ENCODE measurements at regions not wholly inside any gene's neighbourhood (a gene's known extent, or its start where the extent isn't known, plus 50 kb on each side); places are given as distances from the start of the nearest gene placed in this dataset.

DNA sequence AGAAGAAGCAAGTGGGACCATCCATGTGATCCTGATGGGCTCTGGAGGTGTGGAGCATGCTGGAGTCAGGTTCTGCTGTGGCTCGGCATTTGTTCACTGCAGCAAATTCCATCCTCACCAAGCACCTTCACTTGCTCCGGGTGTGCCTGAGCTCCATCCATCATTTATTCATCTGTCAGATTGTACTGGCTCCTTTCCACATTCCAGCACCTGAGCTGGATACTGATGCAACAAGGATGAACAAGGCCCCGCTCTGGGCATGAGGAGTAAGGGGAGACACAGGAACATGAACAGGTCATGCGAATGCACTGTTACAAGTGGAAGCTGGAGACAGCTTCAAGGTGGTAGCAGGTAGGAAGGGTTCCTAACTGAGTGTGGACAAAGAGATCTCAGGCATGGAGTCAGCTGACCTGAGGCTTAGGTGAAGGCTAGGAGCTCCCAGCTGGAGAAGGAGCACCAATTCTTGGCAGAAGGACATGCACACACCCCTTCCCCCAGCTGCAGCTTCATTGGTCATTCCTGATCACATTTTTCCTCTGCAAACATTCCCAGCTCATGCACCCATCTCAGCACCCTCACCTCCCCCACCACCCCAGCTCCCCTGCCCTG lies 133.7 kb upstream of the ZMIZ1 start:
- no peak for DNase-seq

DNA sequence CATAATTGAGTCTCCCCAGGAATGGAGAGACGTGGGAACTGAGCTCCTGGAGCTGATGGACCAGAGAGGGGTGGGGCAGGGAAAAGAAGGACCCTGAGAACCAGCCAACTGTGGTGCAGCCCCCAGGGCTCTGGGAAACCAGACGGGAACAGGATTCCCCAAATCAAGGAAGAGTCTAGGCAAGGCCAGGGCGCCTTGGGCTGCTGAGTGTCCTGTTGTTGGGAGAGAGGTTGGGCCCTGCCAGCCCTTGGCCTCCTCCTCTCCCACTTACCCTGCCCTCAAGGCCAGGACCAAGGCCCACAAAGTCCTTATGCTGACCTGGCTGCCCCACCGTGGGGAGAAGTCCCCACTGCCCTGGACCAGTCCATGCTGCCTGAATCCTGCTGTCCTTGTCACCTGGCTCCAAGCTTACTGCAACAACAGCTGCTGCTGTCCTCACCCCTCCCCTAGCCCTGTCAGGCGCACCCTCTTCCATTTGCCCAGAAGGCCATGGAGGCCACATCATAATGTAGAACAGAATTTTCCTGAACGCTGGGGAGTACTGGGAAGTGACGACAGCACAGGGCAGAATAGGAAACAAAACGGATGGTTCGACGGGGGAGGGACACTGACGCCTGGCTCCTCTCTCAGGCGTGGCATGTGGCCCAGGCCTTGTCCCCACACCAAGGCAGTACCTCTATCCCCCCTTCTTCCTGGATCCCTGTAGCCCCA lies 132.9 kb upstream of the ZMIZ1 start:
- no peak for DNase-seq

GRCh38 chr10:78936412-78937342 lies 132.1 kb upstream of the ZMIZ1 start:
- no peak for DNase-seq

DNA sequence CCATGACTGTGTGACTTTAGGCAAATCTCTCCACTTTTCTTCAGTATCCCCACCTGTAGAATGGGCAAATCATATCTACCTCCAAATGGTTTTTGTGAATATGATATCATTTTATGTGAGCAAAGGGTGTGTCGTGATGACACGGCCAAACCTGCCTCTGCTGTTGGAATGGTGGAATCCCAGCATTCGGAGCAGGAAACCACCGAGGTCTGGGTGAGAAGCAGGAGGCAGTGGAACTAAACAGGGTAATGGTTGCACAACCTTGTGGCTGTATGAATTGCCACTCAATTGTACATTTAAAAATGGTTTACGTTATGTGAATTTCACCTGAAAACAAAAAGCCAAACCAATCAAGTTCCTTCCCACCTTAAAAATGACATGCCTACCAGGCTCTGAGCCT lies 131.4 kb upstream of the ZMIZ1 start:
- no peak for DNase-seq

DNA sequence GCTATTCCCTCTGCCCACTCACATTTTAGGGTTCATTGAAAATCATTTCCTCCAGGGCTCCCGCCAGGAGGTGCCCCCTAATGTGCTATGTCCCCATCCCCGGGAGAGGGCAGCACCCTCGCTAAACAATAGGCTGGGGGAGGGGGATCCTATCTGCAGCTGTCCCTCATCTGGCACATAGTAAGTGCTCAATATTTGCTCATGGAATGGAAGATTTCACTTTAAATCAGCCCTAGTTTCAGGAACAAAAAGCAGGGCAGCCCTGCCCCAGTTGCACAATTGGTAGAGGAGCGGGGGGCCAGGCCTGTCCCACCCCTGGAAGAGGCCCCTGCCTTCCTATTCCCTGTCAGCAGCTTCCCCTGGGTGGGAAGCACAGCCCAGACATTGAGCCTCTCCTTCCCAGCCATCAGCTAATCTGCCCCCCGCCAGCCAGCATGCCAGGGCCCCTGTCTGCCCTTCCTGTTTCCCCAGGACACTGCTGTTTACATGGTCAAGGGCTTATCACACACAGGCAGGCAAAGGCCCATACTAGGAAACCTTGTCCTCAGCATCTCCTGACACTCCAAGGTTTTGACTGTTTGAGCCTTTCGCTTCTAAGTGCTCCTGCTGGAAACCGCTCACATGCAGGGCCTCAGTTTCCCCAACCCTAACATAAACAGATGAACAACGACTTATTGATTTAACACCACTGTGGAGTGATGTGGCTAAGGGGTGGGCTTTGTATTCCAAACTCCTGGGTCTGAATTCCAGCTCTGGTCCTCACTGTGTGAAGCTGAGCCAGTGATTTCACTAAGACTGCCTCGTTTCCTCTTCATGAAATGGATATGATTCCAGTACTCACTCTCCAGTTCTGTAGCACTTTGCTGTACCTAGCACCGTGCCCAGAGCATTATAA lies 130.7 kb upstream of the ZMIZ1 start:
- peak in 1 of 2 donors; percentile 19 for DNase-seq

DNA sequence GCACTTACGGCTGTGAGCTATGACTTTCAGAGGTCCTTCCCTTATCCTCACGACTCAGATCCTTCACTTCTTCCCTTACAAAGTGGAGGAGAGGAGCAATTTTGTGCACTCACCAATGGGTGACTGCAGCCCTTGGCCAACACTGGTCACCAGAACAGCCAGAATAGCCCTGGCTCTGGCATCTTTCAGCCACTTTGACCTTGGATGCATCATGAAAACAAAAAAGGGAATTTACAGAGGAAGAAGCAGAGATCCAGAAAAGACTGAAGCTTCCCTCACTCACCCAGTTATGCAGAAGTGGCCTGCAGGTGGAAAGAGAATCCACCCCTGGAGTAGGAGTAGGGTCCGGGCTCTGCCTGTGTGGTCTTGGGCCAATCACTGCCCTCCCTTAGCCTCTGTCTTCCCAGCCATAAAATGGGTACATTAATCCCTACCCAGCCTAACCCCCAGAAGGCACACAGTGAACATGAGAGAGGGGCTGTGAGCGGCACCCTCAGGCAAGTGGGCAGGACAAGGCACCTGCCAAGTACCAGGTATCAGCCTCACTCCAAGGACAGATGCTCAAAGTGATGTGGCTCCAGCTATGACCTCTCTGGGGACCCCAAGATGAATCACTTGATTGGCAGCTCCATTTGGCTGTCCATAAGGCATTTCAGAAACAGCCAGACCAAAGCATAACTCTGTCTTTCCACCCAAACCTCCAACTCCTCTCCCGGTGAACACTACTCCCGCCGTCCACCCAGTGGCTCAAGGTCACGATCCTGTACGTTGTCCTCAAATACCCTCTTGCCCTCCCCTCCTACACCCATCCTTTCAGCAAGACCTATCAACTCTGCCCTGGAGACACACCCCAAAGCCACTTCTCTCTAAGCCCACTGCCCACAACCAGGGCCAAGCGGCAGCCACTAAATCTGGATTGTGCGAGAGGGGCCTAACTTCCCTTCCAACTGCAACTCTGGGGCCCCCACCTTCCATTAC lies 129.8 kb upstream of the ZMIZ1 start:
- DNase-seq: no peak

GRCh38 chr10:78942091-78942501 lies 126.7 kb upstream of the ZMIZ1 start:
- DNase-seq: no peak

DNA sequence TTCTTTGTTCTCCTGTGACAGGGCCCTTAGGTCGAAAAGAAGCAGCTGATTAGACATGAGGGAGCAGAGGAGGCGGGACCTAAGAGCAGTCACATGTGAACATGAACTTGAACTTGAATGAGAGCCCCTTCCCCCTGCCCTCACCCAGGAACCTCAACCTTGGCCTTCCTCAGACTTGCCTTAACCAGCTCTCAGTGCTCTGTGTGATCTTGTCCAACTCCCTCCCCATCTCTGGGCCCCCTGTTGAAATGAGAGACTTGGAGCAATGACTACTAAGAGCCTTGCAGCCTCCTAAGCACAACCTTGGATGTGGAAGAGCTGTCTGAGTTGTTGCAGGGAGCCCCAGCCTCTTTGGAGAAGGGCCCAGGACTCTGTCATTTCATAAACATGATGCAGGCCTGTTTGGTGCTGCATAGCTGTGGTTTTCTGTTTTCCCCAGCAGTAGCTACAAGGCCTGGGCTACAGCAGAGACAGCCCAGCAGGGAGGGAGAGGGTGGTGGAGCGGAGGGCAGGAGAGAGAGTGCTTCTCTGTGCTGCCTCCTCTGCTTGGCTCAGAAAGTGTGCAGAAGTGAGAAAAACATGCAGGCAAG lies 123.9 kb upstream of the ZMIZ1 start:
- DNase-seq: no peak

DNA sequence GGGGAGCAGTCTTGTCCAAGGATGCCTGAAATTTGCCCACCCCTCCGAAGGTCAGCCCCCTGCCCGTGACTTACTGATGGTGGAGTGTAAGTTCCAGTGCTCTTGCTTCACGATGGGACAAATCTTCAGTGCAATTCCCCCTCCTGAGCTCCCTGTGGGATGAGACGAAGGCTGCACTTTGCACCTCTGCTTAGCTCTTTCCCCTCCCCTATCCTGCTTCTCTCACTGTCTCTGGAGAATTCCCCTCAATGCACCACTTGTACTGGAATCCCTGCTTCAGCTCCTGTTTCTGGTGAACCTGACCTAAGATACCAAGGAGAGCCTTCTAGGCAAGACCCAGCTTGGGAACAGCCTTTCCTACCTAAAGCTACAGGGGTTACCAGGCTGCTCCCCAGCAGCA lies 122.9 kb upstream of the ZMIZ1 start:
- DNase-seq: no peak

GRCh38 chr10:78947226-78947625 lies 121.5 kb upstream of the ZMIZ1 start:
- DNase-seq: no peak

DNA sequence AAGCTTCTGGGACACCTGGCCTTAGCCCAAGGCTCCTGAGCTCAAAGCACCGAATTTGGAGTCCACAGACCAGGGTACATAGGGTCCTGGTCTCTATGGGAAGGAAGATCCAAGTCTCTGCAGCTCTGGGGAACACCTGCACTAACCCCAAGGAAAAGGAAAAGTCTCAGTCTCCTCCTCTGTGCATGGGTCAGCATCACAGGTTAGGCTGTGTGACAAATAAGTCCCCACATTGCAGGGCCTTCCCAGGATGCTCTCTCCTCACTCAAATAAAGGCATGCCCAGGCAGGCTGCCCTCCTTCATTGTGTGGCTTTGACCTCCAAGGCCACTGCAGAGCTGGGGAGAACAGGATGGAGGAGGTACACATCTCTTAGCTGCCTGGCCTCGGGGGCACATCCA lies 121.0 kb upstream of the ZMIZ1 start:
- DNase-seq: no peak

GRCh38 chr10:78948621-78949030 lies 120.1 kb upstream of the ZMIZ1 start:
- no peak for DNase-seq

GRCh38 chr10:78950656-78951587 lies 117.8 kb upstream of the ZMIZ1 start:
- no peak for DNase-seq

DNA sequence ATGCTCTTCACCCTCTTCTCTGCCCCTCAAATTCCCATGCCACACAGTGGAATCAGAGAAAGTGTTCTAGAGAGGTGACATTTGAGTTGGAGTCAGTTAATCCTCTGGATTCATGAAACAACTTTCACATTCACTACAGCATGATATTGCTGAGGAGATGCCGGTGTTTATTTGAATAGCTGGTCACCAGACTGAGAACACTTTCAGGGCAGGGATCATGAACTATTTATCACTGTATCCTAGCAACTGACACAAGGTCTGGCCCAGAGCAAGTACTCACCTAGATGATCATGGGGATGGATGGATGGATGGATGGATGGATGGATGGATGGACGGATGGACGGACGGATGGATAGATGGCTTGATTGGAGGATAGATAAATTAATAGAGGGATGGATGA lies 116.7 kb upstream of the ZMIZ1 start:
- DNase-seq: no peak

- DNase-seq: no peak
Measured at GRCh38 chr10:78952686-78953085, 116.1 kb upstream of the ZMIZ1 start.

DNA sequence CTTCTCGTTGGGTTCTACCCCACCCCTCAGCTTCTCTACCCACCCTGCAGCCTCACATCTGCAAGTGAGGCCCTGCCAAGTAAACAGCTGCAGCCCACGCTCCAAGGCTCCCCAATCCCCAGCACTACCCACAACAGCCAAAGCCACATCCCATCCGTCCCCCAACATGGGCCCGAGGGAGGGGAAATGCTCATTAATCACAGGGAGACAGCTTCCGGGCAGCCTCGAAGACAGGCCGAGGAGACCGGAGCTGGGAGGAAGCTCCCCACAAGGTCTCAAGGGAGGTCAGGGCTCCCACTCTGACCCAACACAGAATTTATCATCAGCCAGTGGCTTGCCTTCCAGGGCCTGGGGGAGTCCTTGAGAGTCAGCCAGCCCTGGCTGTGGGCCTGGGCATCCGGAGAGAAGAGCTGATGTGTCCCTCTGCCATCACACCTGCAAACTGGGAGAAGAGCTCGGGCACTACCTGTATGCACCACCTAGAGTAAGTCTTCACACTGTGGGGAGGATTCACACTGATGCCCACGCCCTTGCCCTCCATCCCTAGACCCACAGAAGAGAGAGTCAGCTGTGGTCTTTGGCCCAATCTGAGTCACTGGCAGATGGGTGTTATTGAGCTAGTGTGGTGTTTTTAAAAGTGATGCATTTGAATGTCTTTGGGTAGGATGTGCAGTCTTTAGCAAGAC lies 115.5 kb upstream of the ZMIZ1 start:
- DNase-seq: peak in 1 of 2 donors; percentile 25

GRCh38 chr10:78953799-78954297 lies 114.9 kb upstream of the ZMIZ1 start:
- no peak for DNase-seq

DNA sequence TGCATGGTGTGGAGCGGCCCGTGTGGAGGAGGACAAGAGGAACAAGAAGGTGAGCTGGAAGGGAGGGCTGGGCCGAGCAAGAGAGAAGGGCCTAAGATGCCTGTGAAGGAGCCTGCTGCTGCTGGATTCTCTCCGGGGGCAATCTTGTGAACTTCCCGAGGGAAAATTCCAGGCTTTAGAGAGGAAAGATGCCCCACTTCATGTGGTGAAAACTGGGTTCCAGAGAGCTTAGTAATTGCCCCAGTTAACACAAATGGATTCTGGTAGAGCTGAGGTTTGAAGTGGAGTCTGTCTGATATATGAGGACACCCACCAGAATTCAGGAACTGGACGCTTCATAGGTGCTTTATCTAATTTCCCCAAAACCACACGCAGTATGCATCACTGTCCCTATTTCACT lies 114.1 kb upstream of the ZMIZ1 start:
- DNase-seq: no peak

GRCh38 chr10:78955206-78955605 lies 113.6 kb upstream of the ZMIZ1 start:
- no peak for DNase-seq

All from inflammatory macrophage (primary cell).